DMS53 treated with DMSO at 0.1 percent for 48 hours (cell line): ENCODE measurements at regions not wholly inside any gene's neighbourhood (a gene's known extent, or its start where the extent isn't known, plus 50 kb on each side); places are given as distances from the start of the nearest gene placed in this dataset.
"Not testable (repeated sequence)": the region's sequence is repeated elsewhere in the genome, so short reads cannot be mapped to it uniquely, and the experiment has no call there.

Experiments
- DNase-seq: peaks from one replicate; lab custom pipeline; 2025; ENCODE audit not compliant: unreplicated experiment; lab: John Stamatoyannopoulos, UW

- no peak for DNase-seq
These were observed 66.6 kb downstream of the LACC1 start for GRCh38 chr13:43946281-43946680.

GRCh38 chr13:43947897-43948458 is 68.3 kb downstream of the LACC1 start:
- no peak for DNase-seq

GRCh38 chr13:43953370-43953769 is 73.7 kb downstream of the LACC1 start:
- DNase-seq: no peak

- DNase-seq: not testable (repeated sequence)
These were observed 77.3 kb downstream of the LACC1 start for GRCh38 chr13:43956975-43957374.

GRCh38 chr13:43959291-43959690 is 79.6 kb downstream of the LACC1 start:
- no peak for DNase-seq

GRCh38 chr13:43961909-43962308 is 82.2 kb downstream of the LACC1 start:
- DNase-seq: no peak

- no peak for DNase-seq
These were observed 84.0 kb downstream of the LACC1 start for GRCh38 chr13:43963726-43964125.

GRCh38 chr13:43964698-43965458 is 85.2 kb downstream of the LACC1 start:
- DNase-seq: no peak

- no peak for DNase-seq
These were observed 85.7 kb downstream of the LACC1 start for GRCh38 chr13:43965459-43965845.

- not testable (repeated sequence) for DNase-seq
These were observed 88.7 kb downstream of the LACC1 start for GRCh38 chr13:43968251-43968942.

- not testable (repeated sequence) for DNase-seq
These were observed 89.4 kb downstream of the LACC1 start for GRCh38 chr13:43968943-43969690.

GRCh38 chr13:43969919-43970318 is 90.2 kb downstream of the LACC1 start:
- DNase-seq: not testable (repeated sequence)

- not testable (repeated sequence) for DNase-seq
These were observed 91.0 kb downstream of the LACC1 start for GRCh38 chr13:43970520-43971242.

GRCh38 chr13:43971324-43971723 is 91.6 kb downstream of the LACC1 start:
- not testable (repeated sequence) for DNase-seq

- no peak for DNase-seq
These were observed 98.2 kb downstream of the LACC1 start for GRCh38 chr13:43977911-43978310.

GRCh38 chr13:43978688-43979087 is 99.0 kb downstream of the LACC1 start:
- DNase-seq: no peak

- DNase-seq: no peak
These were observed 99.8 kb downstream of the LACC1 start for GRCh38 chr13:43979492-43979891.

GRCh38 chr13:43980587-43980986 is 100.9 kb downstream of the LACC1 start:
- no peak for DNase-seq

- no peak for DNase-seq
These were observed 101.4 kb downstream of the LACC1 start for GRCh38 chr13:43981091-43981490.

- no peak for DNase-seq
These were observed 102.0 kb downstream of the LACC1 start for GRCh38 chr13:43981512-43982301.
